GM21381 (cell line): ENCODE measurements at regions not wholly inside any gene's neighbourhood (a gene's known extent, or its start where the extent isn't known, plus 50 kb on each side); places are given as distances from the start of the nearest gene placed in this dataset.
A peak's percentile ranks its signal among the peaks of the same experiment; 100 is the strongest.
"Not testable (repeated sequence)": the region's sequence is repeated elsewhere in the genome, so short reads cannot be mapped to it uniquely, and the experiment has no call there.

Experiments used
- ATAC-seq: cut with Tn5 transposase; IDR thresholded peaks from one replicate; pipeline ENCODE4 v1.9.1; 2021; ENCODE audit warnings: mild to moderate bottlenecking, moderate library complexity; ENCODE audit not compliant: unreplicated experiment

DNA sequence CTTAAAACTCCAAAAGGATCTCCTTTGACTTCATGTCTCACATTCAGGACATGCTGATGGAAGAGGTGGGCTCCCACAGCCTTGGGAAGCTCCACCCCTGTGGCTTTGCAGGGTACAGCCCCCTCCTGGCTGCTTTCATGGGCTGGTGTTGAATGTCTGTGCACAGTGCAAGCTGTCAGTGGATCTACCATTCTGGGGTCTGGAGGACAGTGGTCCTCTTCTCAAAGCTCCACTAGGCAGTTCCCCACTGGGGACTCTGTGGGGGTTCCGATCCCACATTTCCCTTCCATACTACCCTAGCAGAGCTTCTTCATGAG lies 150.2 kb upstream of the FBXL17 start:
- not testable (repeated sequence) for ATAC-seq

DNA sequence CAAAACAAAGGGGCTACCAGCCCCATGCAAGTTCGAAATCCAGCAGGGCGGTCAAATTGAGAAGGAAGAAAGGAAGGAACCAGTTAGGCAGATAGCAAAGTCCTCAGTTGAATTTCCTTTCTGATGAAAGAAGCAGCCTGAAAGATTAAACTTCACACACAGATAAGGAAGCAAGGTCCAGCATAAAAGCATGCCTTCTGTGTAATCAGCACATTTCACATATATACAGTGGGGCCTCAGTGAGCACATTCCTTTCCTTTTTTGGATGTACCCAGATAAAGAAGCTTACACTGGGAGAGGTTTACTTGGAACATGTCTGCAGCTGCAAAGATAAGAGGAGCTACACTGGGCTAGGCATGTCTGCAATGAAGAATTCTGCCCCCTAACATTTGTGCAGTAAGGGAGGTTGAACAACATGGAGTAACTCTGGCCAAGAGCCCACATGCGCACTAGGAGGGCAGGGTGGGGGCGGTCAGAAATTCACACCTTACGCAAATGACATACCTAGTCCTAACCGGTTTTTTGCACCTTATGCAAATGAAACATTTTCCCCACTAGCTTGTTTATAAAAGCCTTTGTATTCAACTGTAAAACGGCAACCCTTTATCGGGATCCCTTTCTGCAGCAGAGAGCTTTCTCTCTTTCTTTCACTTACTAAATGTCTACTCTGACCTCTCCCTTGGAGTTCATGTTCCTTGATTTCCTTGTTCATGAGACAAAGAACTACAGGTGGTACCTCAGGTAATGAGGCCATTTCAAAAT lies 149.7 kb upstream of the FBXL17 start:
- no peak for ATAC-seq

DNA sequence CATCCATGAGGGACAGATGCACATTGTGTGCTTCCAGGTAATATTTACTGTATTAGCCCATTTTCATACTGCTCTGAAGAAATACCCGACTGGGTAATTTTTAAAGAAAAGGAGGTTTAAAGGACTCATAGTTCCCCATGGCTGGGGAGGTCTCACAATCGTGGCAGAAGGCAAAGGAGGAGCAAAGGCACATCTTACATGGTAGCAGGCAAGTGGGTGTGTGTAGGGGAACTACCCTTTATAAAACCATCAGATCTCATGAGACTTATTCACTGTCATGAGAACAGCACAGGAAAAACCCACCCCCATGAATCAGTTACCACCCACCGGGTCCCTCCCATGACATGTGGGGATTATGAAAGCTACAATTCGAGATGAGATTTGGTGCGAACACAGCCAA lies 148.8 kb upstream of the FBXL17 start:
- ATAC-seq: no peak

DNA sequence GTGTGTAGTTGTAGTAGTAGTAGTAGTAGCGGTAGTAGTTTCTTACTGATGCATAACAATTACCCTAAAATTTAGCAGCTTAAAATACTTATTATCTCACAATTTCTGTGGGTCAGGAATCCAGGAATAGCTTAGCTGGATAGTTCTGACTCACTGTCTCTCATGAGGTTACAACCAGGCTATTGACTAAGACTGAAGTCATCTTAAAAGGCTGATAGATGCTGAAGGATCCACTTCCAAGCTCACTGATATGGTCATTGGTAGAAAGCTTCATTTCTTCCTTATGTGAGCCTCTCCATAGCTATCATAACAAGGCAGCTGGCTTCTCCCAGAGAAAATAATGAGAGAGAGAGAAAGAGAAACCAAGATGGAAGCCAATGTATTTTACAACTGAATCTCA lies 147.5 kb upstream of the FBXL17 start:
- no peak for ATAC-seq

DNA sequence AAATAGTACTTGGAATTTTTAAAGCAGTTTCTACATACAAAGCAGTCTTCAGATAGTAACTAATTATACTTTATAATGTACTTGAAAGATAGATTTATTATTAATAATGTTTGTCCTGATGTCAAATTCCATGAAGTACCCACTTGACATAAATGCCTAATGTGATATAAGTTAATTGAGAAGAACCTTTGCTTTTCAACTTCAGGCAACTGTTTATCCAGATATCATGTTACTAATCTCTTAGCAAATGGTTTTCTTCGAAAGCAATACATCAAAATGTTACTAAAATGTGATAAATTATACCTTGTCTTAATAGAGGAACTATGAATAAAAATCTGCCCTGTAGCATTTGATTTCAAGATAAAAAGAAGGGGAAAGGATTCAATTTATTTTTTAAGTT lies 146.8 kb upstream of the FBXL17 start:
- ATAC-seq: no peak

DNA sequence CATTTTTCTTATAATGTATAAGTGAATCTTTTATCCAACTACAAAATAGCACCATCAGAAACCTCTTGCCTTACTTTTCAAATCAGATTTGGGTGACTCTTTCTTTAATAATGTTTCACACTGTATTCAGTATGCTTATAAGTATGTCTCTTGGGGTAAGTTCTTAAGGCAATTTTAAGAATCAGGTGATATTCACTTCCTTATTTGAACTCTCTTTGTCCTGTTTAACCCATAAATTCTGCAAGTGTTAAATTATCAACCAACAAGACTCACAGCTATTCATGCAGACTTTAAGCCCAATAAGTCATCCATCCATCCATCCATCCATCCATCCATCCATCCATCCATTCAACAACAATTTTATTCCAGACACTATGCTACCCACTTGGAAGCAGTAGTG lies 142.7 kb upstream of the FBXL17 start:
- no peak for ATAC-seq

DNA sequence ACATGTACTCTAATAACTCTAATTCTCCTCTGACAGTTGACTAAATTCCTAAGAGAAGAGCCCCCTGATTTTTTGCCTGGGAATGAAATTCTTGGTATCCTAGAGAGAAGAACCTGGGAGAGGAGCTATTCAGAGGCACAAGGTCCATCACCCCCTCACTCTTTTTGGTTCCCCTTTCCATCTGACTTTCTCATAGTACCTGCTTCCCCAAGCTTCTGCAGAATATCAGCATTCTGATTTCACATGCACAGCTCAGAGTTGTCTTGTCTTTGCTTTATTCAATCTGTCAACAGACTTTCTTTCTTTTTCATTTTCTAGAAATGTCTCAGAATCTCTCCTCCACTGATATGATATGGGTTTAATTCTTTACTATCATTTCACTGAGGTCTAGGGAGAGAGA lies 141.5 kb upstream of the FBXL17 start:
- no peak for ATAC-seq

DNA sequence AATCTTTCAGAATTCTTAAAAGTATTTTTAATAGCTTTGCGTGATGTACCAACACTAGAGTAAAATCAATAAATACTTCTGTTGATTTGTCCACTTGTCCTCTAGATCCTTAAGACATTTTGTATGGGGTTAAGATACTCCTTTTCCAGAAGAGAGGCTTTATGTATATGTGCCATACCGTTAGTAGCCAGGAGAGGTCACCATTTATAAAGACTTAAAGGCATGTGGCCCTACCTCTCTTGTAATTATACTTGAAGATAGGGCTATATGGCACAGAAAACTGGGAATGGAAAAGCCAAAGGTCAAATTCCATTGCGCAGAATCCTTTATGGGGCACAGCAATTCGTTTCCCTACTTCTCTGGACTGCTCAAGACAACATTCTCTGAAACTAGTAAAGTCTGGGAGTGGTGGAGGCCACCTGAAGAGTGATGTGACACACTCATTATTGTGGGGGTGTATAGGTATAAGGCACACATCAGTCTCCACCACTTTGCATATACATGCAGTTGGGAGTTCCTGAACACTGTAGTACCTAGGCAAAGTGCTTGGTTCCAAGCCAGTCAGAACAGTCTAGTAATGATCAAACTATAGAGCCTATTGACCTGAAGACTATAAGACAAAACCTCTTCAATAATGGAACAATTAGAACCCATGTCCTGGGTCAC lies 140.1 kb upstream of the FBXL17 start:
- ATAC-seq: peak; percentile 59

DNA sequence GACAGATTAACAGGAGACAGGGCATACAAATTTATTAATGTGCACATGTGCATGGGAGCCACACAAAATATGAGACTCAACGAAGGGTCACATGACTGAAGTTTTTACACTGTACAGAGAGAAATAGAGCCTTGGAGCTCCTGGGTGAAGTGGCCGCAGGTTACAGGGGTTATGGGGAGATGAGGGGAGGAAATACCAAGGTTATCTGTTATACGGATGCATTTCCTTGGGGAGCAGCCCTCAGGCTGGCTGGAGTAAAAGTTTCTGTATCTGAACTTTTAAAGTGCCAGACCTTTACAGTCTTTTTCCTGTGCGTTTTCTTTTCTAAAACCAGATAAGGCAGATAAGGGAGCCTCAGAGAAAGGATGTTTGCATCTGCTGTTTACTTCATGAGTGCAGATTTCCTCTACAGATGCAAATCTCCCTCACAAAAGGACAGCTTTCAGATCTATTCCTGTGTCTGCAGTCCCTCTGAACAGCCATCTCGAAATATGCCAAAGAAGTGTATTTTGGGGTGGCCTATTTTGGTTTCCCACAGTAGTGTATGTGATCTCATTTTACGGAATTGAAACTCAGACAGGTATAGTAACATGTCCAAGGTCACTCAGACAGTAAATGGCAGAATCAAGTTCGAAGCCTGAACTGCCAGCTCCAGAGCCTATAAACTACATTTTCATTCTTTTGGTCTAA lies 139.3 kb upstream of the FBXL17 start:
- ATAC-seq: peak; percentile 93

DNA sequence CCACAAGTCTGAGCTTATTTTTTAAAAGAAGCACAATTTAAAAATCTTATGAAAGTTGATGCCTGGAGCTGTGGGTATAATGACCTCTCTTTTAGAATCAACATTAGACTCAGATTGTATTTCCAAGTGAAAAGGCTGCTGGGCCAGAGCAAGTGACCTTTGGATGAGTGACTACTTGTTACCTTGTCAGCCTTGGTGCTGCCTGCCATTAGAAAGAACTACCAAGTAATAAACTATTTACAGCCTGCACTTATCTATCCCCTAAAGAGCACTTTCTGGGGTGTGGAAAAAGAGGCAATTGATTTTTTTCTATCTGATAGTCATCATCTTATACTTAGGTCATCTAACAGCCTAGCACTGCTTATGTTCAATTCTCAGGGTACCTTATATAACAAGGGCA lies 134.9 kb upstream of the FBXL17 start:
- ATAC-seq: no peak

DNA sequence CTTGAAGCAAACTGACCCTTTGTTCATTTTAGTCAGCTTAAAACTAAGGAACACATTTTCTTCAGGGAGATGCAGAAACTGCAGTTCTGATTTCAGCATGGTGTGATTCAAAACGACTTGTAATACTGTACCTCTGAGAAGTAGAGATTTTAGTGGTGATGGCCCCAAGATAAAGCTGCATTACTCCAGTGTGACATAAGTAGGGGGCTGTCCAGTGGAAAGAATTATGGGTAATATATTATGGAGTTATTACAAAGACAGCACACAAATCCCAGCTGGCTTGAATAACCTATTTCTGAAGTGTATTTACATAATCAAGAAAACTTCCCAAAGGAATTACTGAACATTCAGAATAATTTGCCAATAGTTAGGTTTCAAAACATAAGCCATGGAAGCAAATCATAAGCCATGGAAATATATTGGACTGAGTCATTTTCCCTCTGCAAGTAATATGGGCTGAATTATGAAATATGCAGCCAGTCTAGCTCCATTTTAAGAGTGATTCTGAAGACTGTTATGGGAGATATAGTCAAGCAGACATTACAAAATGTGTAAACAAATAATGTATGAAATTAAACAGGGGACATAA lies 133.7 kb upstream of the FBXL17 start:
- ATAC-seq: no peak

DNA sequence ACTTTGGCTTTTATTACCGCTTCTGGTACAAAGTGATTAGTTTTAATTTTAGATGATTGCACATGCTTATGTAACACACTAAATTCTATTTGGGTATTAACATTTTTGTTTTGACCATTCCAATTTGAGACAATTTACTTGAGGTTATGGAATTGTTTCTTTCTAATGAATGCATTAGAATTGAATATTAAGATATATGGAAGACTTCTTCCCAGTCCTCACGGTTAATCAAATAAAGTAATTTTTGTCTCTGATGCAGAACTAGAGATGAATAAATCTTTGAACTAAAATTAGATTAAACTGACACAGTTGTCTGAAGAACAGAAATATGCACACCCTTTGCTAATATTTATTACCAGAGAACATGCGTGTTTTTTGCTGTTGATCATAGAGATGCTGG lies 127.1 kb upstream of the FBXL17 start:
- ATAC-seq: no peak

DNA sequence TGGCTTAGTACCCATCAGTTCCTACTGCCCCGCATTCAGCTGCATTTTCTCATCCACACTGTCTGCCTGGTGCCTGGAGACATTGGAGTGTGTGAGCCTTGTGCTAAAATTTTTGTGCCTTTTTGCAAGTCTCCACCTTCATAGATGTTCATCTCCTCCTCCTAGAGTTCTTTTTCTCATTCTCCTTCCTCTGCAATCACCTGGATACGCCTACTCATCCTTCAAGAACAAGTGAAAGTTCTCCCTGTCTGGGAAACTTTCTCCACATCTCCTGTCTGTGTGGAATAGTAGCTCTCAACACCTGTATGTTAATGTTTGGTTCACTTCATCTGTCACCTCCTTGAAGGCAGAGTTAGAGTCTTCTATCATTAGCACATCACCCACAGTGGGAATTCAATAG lies 125.7 kb upstream of the FBXL17 start:
- ATAC-seq: no peak

DNA sequence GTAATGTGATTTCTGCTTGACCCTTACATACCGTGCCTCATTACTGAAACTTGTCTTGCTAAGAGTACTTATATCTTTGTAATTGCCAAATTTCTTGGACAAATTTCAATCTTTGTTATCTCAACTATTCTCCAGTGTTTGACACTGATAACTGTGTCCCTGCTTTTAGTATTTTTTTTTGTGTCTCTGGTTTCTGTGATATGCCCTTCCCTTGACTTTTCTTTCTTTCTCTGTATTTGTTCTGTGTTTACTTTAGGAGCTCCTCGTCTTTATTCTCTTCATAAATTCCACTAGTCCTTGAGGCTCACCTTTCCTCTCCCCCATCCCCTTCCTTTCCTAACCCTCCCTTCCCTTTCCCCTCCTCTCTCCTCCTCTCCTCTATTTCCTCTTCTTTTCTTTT lies 123.7 kb upstream of the FBXL17 start:
- ATAC-seq: no peak

DNA sequence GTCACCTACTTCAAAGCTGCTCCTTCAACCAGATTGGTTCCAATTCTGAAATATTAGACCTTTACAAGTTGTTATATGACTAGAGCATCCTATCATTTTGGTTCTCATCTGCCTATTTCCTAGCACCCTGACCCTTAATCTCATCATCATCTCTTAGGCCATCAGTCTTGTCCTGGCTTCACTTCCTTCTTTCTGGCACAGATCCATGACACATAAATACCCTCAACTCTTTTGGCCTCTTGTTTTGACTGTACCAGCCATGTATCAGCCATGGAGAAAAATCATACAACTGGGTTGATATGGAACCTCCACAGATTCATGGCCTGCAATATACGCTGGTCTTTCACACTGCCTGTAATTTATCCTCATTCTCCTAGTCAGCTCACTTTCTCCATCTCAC lies 123.1 kb upstream of the FBXL17 start:
- no peak for ATAC-seq

DNA sequence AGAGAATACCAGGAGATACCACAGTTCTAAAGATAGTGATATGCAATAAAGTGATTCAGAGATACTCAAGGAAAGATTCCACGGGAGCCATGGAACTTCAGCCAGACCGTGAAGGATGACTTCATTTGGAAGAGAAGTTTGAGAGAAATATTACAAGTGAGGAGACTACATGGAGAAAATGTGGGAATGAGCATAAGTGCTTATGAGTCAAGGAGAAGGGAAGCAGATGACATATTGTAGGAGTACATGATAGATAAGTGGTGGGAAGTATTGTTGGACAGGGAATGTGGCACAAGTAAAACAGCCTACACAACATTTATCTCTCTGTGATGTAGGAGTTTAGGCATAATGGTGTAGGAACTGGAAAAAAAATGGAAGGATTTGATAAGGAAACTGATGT lies 122.1 kb upstream of the FBXL17 start:
- ATAC-seq: no peak

DNA sequence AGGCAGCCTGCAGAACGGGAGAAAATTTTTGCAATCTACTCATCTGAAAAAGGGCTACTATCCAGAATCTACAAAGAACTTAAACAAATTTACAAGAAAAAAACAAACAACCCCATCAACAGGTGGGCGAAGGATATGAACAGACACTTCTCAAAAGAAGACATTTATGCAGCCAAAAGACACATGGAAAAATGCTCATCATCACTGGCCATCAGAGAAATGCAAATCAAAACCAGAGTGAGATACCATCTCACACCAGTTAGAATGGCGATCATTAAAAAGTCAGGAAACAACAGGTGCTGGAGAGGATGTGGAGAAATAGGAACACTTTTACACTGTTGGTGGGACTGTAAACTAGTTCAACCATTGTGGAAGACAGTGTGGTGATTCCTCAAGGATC lies 113.7 kb upstream of the FBXL17 start:
- ATAC-seq: not testable (repeated sequence)

DNA sequence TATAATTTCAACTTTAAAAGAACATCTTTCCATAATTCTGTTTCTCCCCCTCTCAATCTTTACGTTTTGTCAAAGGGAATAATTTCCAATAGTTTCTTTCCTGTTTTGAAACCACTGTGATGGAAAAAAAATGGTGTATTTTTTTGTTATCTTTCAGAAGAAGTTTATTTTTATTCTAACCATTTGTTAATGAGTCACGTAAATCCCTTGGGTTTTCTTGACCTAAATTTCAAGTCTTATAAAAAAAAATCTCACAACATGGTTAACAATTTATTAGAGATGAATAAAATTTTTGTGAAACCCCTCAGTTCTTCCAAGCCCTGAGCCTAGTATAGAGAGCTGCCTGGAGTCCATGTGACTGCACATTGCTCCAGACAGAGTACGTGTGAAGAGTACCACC lies 106.1 kb upstream of the FBXL17 start:
- no peak for ATAC-seq

DNA sequence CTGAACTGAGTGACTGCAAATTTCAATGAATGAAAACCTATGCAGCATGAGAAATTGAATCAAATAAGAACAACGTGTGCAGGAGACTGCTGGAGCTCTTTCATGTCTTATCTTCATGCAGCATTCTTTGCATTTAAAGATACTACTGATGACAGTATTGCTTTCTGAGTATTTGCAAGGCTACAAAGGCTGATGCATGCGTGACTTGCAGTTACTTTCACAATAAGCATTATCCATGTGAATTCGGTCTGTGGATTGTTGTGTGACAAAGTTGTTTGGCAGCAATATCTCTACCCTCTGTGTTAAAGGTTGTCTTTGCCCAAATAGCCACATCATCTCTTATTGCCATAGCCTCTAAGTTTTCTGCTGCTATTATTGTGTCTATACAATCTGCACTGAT lies 102.1 kb upstream of the FBXL17 start:
- ATAC-seq: no peak

DNA sequence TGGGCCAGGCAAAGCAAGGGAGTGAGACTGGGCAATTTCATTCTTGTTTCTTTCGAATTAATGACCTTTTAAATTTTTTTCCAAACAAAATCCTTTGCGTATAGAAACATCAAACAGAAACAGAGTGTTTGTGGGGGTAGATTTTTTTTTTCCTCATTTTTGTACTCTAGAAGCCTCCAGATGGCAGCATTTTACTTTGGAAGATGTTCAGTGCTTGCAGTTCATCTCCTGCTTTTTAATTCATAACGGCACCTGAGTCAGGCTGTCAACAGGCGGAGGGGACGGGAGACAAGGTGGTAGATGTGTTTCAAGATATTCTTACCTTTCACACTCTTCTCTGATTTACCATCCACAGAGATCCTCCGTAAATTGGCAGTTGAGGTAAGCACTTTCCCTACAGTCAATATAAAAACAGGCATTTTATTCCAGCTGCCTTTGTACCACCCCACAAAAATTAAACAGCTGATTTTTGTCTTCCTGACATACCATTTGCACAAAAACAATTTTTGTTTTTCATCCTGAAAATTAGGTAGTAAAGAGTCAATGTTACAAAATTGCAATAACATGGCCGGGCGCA lies 99.5 kb upstream of the FBXL17 start:
- no peak for ATAC-seq

DNA sequence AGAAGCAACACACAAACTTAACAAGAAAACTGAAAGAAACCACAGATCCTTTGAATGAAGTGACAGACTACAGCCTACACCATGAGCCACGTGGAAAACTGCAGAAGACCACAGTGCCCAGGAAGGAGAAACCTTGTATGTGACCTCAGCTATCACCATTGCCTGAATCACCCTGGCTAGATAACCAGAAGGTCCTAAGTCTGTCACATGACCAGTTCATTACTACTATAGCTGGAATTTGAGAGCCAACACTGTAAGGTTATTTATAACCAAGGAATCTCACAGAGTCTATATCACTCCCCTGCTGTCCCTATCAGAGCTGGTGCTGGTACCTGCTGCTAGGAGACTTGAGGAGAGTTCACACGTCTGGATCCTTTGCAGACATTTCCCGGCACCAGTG lies 90.3 kb upstream of the FBXL17 start:
- no peak for ATAC-seq

DNA sequence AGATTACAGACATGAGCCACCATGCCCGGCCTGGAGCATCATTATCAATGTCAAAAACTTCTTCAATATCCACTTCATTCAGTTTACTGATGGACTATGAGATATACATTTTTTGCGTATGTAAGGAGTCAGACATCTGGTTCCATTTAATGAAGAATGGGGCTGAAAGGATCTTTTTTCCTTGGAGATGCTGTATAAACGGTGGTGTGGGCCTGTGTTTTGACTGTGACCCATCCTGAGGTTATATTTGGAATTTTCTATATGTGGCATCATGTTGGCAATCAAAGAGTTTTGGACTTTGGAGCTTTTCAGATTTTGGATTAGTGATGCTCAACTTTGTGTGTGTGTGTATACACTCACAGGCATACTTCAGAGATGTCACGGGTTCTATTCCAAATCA lies 85.7 kb upstream of the FBXL17 start:
- ATAC-seq: no peak
